ENCODE measurements at regions not wholly inside any gene's neighbourhood (a gene's known extent, or its start where the extent isn't known, plus 50 kb on each side); places are given as distances from the start of the nearest gene placed in this dataset.

DNA sequence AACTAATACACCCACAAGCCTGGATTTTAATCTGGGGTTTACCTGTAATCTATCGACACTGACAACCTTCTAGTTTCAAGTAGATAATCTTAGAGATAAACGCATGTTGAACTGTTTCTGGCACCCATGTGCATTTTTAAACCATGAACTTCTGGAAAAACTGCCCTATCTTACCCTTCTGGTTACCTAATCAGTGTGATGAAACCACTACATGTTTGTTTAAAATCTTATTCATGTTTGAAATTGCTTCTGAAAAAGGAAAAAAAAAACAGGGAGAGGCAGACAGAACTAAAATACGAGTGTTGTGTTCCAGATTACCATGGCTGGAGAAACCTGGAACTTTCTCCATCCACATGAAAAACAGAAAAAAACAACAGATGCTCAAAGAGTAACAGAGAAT, 139.3 kb downstream of the MID1IP1 start:
- H3K9ac ChIP-seq (ENCODE audit: low read length) = no peak overlapping the region
- H3K27me3 ChIP-seq (ENCODE audit: insufficient read depth, low read depth, low read length) = no peaks in the 10 kb centered on the region
- H3K79me2 ChIP-seq (replicated peaks; ENCODE audit: insufficient read depth, low read length) = no peaks in the 10 kb centered on the region
- no peaks in the 10 kb centered on the region for H4K20me1 ChIP-seq (ENCODE audit: insufficient read depth)
- H3F3A ChIP-seq (ENCODE audit: insufficient read depth, low read length, poor library complexity, severe bottlenecking) = no peaks in the 10 kb centered on the region
- no peaks in the 10 kb centered on the region for H3K9me3 ChIP-seq (ENCODE audit: low read length)
- no peaks in the 10 kb centered on the region for H3K9me2 ChIP-seq (ENCODE audit: insufficient read depth, low read length)
- H2AFZ ChIP-seq (ENCODE audit: low read depth, low read length) = no peak overlapping the region
- no peak overlapping the region for H3K4me3 ChIP-seq (ENCODE audit: low read length)
- TF ChIP-seq REST (IDR thresholded peaks at IDR 0.05; ENCODE audit: borderline replicate concordance) = no peak
- TF ChIP-seq SMC3 (conservative IDR thresholded peaks at IDR 0.05; ENCODE audit: poor library complexity) = no peak
- TF ChIP-seq RAD21 (conservative IDR thresholded peaks at IDR 0.05) = no peak
- no peak for TF ChIP-seq POLR2AphosphoS5 (IDR thresholded peaks at IDR 0.05)
- no peak for TF ChIP-seq EP300 (conservative IDR thresholded peaks at IDR 0.05; ENCODE audit: poor library complexity, severe bottlenecking)
- TF ChIP-seq, protein P1, sequence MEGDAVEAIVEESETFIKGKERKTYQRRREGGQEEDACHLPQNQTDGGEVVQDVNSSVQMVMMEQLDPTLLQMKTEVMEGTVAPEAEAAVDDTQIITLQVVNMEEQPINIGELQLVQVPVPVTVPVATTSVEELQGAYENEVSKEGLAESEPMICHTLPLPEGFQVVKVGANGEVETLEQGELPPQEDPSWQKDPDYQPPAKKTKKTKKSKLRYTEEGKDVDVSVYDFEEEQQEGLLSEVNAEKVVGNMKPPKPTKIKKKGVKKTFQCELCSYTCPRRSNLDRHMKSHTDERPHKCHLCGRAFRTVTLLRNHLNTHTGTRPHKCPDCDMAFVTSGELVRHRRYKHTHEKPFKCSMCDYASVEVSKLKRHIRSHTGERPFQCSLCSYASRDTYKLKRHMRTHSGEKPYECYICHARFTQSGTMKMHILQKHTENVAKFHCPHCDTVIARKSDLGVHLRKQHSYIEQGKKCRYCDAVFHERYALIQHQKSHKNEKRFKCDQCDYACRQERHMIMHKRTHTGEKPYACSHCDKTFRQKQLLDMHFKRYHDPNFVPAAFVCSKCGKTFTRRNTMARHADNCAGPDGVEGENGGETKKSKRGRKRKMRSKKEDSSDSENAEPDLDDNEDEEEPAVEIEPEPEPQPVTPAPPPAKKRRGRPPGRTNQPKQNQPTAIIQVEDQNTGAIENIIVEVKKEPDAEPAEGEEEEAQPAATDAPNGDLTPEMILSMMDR (IDR thresholded peaks at IDR 0.05; ENCODE audit: poor library complexity, severe bottlenecking) = no peak
- TF ChIP-seq TAF1 (IDR thresholded peaks at IDR 0.05; ENCODE audit: low read depth) = no peak
- no peak for TF ChIP-seq EZH2 (IDR thresholded peaks at IDR 0.05; ENCODE audit: borderline replicate concordance, insufficient read depth, low read length, poor library complexity, severe bottlenecking)
- no peak for TF ChIP-seq MXI1 (conservative IDR thresholded peaks at IDR 0.05; ENCODE audit: poor library complexity, severe bottlenecking)
- no peak overlapping the region for H3K27ac ChIP-seq (ENCODE audit: low read length)
- no peaks in the 10 kb centered on the region for H3K36me3 ChIP-seq (ENCODE audit: insufficient read depth, low read length)
- H3K4me2 ChIP-seq (ENCODE audit: low read length) = no peak overlapping the region

DNA sequence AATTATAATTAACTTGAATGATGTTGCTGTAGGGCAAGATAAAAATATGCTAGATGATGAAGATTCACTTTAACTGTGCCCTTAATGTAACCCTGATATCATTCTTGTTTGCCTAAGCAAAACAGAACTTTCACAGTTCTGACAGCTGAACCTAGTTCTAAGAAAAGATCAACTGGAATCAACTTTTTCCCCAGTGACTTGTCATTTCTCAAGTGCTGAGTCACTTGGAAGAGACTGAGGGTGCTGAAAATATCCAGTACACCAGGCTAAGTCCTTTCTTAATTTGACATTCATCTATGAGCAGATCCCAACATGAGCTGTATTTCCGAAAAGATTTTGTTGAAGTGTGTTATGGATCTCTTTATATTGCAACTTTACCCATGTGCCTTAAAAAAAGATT, 140.4 kb downstream of the MID1IP1 start:
- Histone ChIP-seq H3K79me2 (replicated peaks; ENCODE audit: insufficient read depth, low read length) (no peaks in the 10 kb centered on the region), H3K4me3 (ENCODE audit: low read length) (no peak overlapping the region), H3K9me2 (ENCODE audit: insufficient read depth, low read length) (no peaks in the 10 kb centered on the region), H3F3A (ENCODE audit: insufficient read depth, low read length, poor library complexity, severe bottlenecking) (no peaks in the 10 kb centered on the region), H3K27me3 (ENCODE audit: insufficient read depth, low read depth, low read length) (no peaks in the 10 kb centered on the region), H3K9me3 (ENCODE audit: low read length) (no peaks in the 10 kb centered on the region), H4K20me1 (ENCODE audit: insufficient read depth) (no peaks in the 10 kb centered on the region), H3K27ac (ENCODE audit: low read length) (no peak overlapping the region), H3K36me3 (ENCODE audit: insufficient read depth, low read length) (no peaks in the 10 kb centered on the region), H3K9ac (ENCODE audit: low read length) (no peak overlapping the region), H2AFZ (ENCODE audit: low read depth, low read length) (no peak overlapping the region), H3K4me2 (ENCODE audit: low read length) (no peak overlapping the region)
- TF ChIP-seq RAD21 (conservative IDR thresholded peaks at IDR 0.05) = no peak
- no peak for TF ChIP-seq TAF1 (IDR thresholded peaks at IDR 0.05; ENCODE audit: low read depth)
- TF ChIP-seq SMC3 (conservative IDR thresholded peaks at IDR 0.05; ENCODE audit: poor library complexity) = no peak
- TF ChIP-seq EP300 (conservative IDR thresholded peaks at IDR 0.05; ENCODE audit: poor library complexity, severe bottlenecking) = no peak
- TF ChIP-seq EZH2 (IDR thresholded peaks at IDR 0.05; ENCODE audit: borderline replicate concordance, insufficient read depth, low read length, poor library complexity, severe bottlenecking) = no peak
